PC-3 (cell line): ENCODE measurements at regions not wholly inside any gene's neighbourhood (a gene's known extent, or its start where the extent isn't known, plus 50 kb on each side); places are given as distances from the start of the nearest gene placed in this dataset.

ENCODE experiments used
- ATAC-seq: fragments of 200-7000 bp; cut with Tn5 transposase; 2 replicates; pipeline ENCODE4 v1.9.1; 2020; ENCODE audit warnings: mild to moderate bottlenecking, moderate library complexity
- BruUV-seq: library from RNA; stranded (reverse); fragments of 400-500 nt; replicated peaks from 2 replicates; lab custom pipeline; 2021; lab: Mats Ljungman, UMichigan
- CTCF ChIA-PET: fragments of 300-600 bp; sonication (Branson Sonifier 250); formaldehyde crosslinking; loops from one replicate; lab custom pipeline; 2022; ENCODE audit warnings: antibody characterized with exemption; lab: Charles Lee
- POLR2A ChIA-PET: fragments of 300-600 bp; sonication (Branson Sonifier 250); formaldehyde crosslinking; loops from one replicate; lab custom pipeline; 2022; ENCODE audit warnings: antibody characterized with exemption; ENCODE audit not compliant: unreplicated experiment; lab: Charles Lee
- DNase-seq: peaks from one replicate; pipeline ENCODE4 v3.0.0-alpha.2; 2015
- H2AFZ ChIP-seq: fragments of 300-600 bp; sonication (generic); 2 replicates; pipeline ENCODE4 v1.6.0; 2016; ENCODE audit warnings: antibody characterized with exemption, low read length
- H3F3A ChIP-seq: fragments of 300-600 bp; sonication (generic); one replicate; pipeline ENCODE4 v1.6.0; 2017; ENCODE audit warnings: antibody characterized with exemption, low read length, control low read depth, mild to moderate bottlenecking; ENCODE audit not compliant: unreplicated experiment
- H3K27ac ChIP-seq: fragments of 300-600 bp; sonication (generic); 2 replicates; pipeline ENCODE4 v1.5.1; 2016; ENCODE audit warnings: mild to moderate bottlenecking, low read length
- H3K27me3 ChIP-seq: fragments of 300-600 bp; sonication (generic); 2 replicates; pipeline ENCODE4 v1.6.1; 2016; ENCODE audit warnings: low read length, mixed read lengths
- H3K36me3 ChIP-seq: fragments of 300-600 bp; sonication (generic); 2 replicates; pipeline ENCODE4 v1.6.1; 2016; ENCODE audit warnings: low read depth, mixed run types, low read length, mixed read lengths
- H3K4me1 ChIP-seq: fragments of 300-600 bp; sonication (generic); 2 replicates; pipeline ENCODE4 v1.5.1; 2016; ENCODE audit warnings: low read length; ENCODE audit not compliant: insufficient read depth
- H3K4me2 ChIP-seq: fragments of 300-600 bp; sonication (generic); 2 replicates; pipeline ENCODE4 v1.6.0; 2016; ENCODE audit warnings: low read length
- H3K4me3 ChIP-seq: fragments of 300-600 bp; sonication (generic); 2 replicates; pipeline ENCODE4 v1.5.1; 2016; ENCODE audit warnings: mild to moderate bottlenecking, low read length, mixed read lengths
- H3K79me2 ChIP-seq: fragments of 300-600 bp; sonication (generic); 2 replicates; pipeline ENCODE4 v1.6.1; 2017; ENCODE audit warnings: low read length, mixed read lengths
- H3K9ac ChIP-seq: fragments of 300-600 bp; sonication (generic); 2 replicates; pipeline ENCODE4 v1.6.0; 2016; ENCODE audit warnings: mild to moderate bottlenecking, low read length
- H3K9me2 ChIP-seq: fragments of 300-600 bp; sonication (generic); replicated peaks from 2 replicates; pipeline ENCODE4 v1.6.1; 2016; ENCODE audit warnings: mixed run types, low read length, mixed read lengths
- H3K9me3 ChIP-seq: fragments of 300-600 bp; sonication (generic); 2 replicates; pipeline ENCODE4 v1.6.1; 2016; ENCODE audit warnings: low read length, mixed read lengths
- H4K20me1 ChIP-seq: fragments of 300-600 bp; sonication (generic); 2 replicates; pipeline ENCODE4 v1.6.1; 2016; ENCODE audit warnings: low read length, mixed read lengths
- CTCF ChIP-seq: fragments of 300-600 bp; sonication (generic); conservative IDR thresholded peaks from 2 replicates; pipeline ENCODE4 v1.5.1; 2017; ENCODE audit warnings: antibody characterized with exemption, low read depth, mild to moderate bottlenecking, low read length
- EZH2 ChIP-seq: fragments of 300-600 bp; sonication (generic); IDR thresholded peaks from one replicate; pipeline ENCODE4 v1.6.1; 2017; ENCODE audit warnings: antibody characterized with exemption, mild to moderate bottlenecking, low read length; ENCODE audit not compliant: unreplicated experiment
- EZH2phosphoT487 ChIP-seq: fragments of 300-600 bp; sonication (generic); IDR thresholded peaks from 2 replicates; pipeline ENCODE4 v1.6.1; 2018; ENCODE audit warnings: mild to moderate bottlenecking, antibody characterized with exemption, low read length, borderline replicate concordance
- intact Hi-C: fragments of 100-400 bp; cut with micrococcal nuclease; formaldehyde crosslinking; loops from 2 replicates; pipeline ENCODE4 v1.9.0; 2023

- H3K9me3 ChIP-seq = no peaks in the 10 kb centered on the region
- H3F3A ChIP-seq = no peaks in the 10 kb centered on the region
- no peaks in the 10 kb centered on the region for H3K36me3 ChIP-seq
- intact Hi-C loops = no loop called here
- H3K27ac ChIP-seq = no peak overlapping the region
- H3K79me2 ChIP-seq = no peaks in the 10 kb centered on the region
- no peak overlapping the region for H2AFZ ChIP-seq
- no peak overlapping the region for H3K4me3 ChIP-seq
- TF ChIP-seq EZH2 = no peak
- TF ChIP-seq CTCF = no peak
- no peak for TF ChIP-seq EZH2phosphoT487
- no peaks in the 10 kb centered on the region for H3K27me3 ChIP-seq
- no peaks in the 10 kb centered on the region for H3K9me2 ChIP-seq
- POLR2A ChIA-PET = no interaction called here
- no peak overlapping the region for H3K9ac ChIP-seq
- H4K20me1 ChIP-seq = no peaks in the 10 kb centered on the region
- BruUV-seq = no TSS peak
- no peaks in the 10 kb centered on the region for H3K4me1 ChIP-seq
- H3K4me2 ChIP-seq = no peak overlapping the region
- DNase-seq = no peak
- CTCF ChIA-PET = no interaction called here
- no peak for ATAC-seq
Measured at GRCh38 chr13:75123428-75123827, 358.5 kb downstream of the TBC1D4 start.

- ATAC-seq (no peak), DNase-seq (no peak)
- H3K4me3 ChIP-seq = no peak overlapping the region
- no peaks in the 10 kb centered on the region for H4K20me1 ChIP-seq
- no peaks in the 10 kb centered on the region for H3K79me2 ChIP-seq
- CTCF ChIA-PET = no interaction called here
- intact Hi-C loops = no loop called here
- no peak overlapping the region for H3K9ac ChIP-seq
- no TSS peak for BruUV-seq
- no peaks in the 10 kb centered on the region for H3F3A ChIP-seq
- TF ChIP-seq EZH2phosphoT487 = no peak
- no peaks in the 10 kb centered on the region for H3K9me3 ChIP-seq
- H3K36me3 ChIP-seq = no peaks in the 10 kb centered on the region
- no peak overlapping the region for H3K4me2 ChIP-seq
- POLR2A ChIA-PET = no interaction called here
- H3K27me3 ChIP-seq = no peaks in the 10 kb centered on the region
- H3K9me2 ChIP-seq = no peaks in the 10 kb centered on the region
- H3K27ac ChIP-seq = no peak overlapping the region
- no peaks in the 10 kb centered on the region for H3K4me1 ChIP-seq
- no peak overlapping the region for H2AFZ ChIP-seq
Measured at GRCh38 chr13:75120085-75120484, 361.9 kb downstream of the TBC1D4 start.

GRCh38 chr13:75115171-75115570 is 366.8 kb downstream of the TBC1D4 start:
- intact Hi-C loops = no loop called here
- Histone ChIP-seq H3K4me1 (no peaks in the 10 kb centered on the region), H4K20me1 (no peaks in the 10 kb centered on the region), H3K27ac (no peak overlapping the region), H3K9me2 (no peaks in the 10 kb centered on the region), H3K9ac (no peak overlapping the region), H3K36me3 (no peaks in the 10 kb centered on the region), H3F3A (no peaks in the 10 kb centered on the region), H3K4me2 (no peak overlapping the region), H3K79me2 (no peaks in the 10 kb centered on the region), H3K27me3 (no peaks in the 10 kb centered on the region), H3K9me3 (no peaks in the 10 kb centered on the region), H2AFZ (no peak overlapping the region), H3K4me3 (no peak overlapping the region)
- DNase-seq = no peak
- no peak for TF ChIP-seq CTCF
- TF ChIP-seq EZH2phosphoT487 = no peak
- TF ChIP-seq EZH2 = no peak
- POLR2A ChIA-PET = no interaction called here
- CTCF ChIA-PET = no interaction called here
- no TSS peak for BruUV-seq
- no peak for ATAC-seq
